ENCODE measurements at regions not wholly inside any gene's neighbourhood (a gene's known extent, or its start where the extent isn't known, plus 50 kb on each side); places are given as distances from the start of the nearest gene placed in this dataset.

DNA sequence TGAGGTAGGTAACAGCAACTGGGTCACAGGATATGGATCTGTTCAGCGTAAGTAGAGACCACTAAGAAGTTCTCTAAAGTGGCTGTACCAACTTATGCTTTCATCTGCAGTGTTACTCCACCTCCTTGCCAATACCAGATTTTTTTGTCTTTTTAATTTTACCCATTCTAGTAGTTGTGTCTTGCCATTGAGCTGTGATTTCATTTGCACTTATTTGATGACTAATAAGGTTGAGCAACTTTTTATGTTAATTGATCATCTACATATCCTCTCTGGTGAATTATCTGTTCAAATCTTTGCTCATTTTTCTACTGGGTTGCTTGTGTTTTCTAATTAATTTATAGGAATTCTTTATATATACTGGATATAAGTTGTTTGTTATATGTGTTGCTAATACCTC, 82.9 kb downstream of the OGFRL1 start:
- TF ChIP-seq GLIS3 (CRISPR knock-in tag; IDR thresholded peaks at IDR 0.05) (no peak), ARNTL (CRISPR knock-in tag; IDR thresholded peaks at IDR 0.05; ENCODE audit: borderline replicate concordance, low read depth) (no peak), ZFP30 (CRISPR knock-in tag; IDR thresholded peaks at IDR 0.05) (no peak), TCF4 (CRISPR knock-in tag; IDR thresholded peaks at IDR 0.05; ENCODE audit: borderline replicate concordance) (no peak), ESRRG (CRISPR knock-in tag; IDR thresholded peaks at IDR 0.05) (no peak), ZC3H10 (CRISPR knock-in tag; IDR thresholded peaks at IDR 0.05) (no peak), PPARA (CRISPR knock-in tag; IDR thresholded peaks at IDR 0.05; ENCODE audit: borderline replicate concordance) (no peak), TOX (CRISPR knock-in tag; IDR thresholded peaks at IDR 0.05; ENCODE audit: borderline replicate concordance) (no peak), ZNF70 (CRISPR knock-in tag; IDR thresholded peaks at IDR 0.05) (no peak), BACH2 (CRISPR knock-in tag; IDR thresholded peaks at IDR 0.05; ENCODE audit: borderline replicate concordance) (no peak), SNAI2 (CRISPR knock-in tag; IDR thresholded peaks at IDR 0.05) (no peak)
- TF ChIP-seq, protein P1, sequence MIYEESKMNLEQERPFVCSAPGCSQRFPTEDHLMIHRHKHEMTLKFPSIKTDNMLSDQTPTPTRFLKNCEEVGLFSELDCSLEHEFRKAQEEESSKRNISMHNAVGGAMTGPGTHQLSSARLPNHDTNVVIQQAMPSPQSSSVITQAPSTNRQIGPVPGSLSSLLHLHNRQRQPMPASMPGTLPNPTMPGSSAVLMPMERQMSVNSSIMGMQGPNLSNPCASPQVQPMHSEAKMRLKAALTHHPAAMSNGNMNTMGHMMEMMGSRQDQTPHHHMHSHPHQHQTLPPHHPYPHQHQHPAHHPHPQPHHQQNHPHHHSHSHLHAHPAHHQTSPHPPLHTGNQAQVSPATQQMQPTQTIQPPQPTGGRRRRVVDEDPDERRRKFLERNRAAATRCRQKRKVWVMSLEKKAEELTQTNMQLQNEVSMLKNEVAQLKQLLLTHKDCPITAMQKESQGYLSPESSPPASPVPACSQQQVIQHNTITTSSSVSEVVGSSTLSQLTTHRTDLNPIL (CRISPR knock-in tag; IDR thresholded peaks at IDR 0.05; ENCODE audit: low read depth) = no peak
- TF ChIP-seq, protein P2, sequence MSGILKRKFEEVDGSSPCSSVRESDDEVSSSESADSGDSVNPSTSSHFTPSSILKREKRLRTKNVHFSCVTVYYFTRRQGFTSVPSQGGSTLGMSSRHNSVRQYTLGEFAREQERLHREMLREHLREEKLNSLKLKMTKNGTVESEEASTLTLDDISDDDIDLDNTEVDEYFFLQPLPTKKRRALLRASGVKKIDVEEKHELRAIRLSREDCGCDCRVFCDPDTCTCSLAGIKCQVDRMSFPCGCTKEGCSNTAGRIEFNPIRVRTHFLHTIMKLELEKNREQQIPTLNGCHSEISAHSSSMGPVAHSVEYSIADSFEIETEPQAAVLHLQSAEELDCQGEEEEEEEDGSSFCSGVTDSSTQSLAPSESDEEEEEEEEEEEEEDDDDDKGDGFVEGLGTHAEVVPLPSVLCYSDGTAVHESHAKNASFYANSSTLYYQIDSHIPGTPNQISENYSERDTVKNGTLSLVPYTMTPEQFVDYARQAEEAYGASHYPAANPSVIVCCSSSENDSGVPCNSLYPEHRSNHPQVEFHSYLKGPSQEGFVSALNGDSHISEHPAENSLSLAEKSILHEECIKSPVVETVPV (CRISPR knock-in tag; IDR thresholded peaks at IDR 0.05) = no peak
- TF ChIP-seq, protein P3, sequence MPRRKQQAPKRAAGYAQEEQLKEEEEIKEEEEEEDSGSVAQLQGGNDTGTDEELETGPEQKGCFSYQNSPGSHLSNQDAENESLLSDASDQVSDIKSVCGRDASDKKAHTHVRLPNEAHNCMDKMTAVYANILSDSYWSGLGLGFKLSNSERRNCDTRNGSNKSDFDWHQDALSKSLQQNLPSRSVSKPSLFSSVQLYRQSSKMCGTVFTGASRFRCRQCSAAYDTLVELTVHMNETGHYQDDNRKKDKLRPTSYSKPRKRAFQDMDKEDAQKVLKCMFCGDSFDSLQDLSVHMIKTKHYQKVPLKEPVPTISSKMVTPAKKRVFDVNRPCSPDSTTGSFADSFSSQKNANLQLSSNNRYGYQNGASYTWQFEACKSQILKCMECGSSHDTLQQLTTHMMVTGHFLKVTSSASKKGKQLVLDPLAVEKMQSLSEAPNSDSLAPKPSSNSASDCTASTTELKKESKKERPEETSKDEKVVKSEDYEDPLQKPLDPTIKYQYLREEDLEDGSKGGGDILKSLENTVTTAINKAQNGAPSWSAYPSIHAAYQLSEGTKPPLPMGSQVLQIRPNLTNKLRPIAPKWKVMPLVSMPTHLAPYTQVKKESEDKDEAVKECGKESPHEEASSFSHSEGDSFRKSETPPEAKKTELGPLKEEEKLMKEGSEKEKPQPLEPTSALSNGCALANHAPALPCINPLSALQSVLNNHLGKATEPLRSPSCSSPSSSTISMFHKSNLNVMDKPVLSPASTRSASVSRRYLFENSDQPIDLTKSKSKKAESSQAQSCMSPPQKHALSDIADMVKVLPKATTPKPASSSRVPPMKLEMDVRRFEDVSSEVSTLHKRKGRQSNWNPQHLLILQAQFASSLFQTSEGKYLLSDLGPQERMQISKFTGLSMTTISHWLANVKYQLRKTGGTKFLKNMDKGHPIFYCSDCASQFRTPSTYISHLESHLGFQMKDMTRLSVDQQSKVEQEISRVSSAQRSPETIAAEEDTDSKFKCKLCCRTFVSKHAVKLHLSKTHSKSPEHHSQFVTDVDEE (CRISPR knock-in tag; IDR thresholded peaks at IDR 0.05) = no peak
- TF ChIP-seq, protein P4, sequence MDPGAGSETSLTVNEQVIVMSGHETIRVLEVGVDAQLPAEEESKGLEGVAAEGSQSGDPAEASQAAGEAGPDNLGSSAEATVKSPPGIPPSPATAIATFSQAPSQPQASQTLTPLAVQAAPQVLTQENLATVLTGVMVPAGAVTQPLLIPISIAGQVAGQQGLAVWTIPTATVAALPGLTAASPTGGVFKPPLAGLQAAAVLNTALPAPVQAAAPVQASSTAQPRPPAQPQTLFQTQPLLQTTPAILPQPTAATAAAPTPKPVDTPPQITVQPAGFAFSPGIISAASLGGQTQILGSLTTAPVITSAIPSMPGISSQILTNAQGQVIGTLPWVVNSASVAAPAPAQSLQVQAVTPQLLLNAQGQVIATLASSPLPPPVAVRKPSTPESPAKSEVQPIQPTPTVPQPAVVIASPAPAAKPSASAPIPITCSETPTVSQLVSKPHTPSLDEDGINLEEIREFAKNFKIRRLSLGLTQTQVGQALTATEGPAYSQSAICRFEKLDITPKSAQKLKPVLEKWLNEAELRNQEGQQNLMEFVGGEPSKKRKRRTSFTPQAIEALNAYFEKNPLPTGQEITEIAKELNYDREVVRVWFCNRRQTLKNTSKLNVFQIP (CRISPR knock-in tag; IDR thresholded peaks at IDR 0.05; ENCODE audit: borderline replicate concordance, low read depth) = no peak
- ATAC-seq = no peak

DNA sequence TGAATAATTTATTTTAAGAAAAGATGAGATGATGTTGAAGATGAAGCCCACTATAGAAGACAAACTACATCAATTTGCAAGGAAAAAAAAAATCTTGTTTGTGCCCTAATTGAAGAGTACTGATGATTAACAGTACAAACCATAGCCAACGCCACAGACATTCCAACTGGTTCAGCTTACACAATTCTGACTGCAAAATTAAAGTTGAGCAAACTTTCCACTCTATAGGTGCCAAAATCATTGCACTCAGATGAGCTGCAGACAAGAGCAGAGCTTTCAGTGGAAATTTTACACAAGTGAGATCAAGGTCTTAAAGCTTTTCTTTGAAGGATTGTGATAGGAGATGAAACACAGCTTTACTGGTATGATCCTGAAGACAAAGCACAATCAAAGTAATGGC, 85.3 kb downstream of the OGFRL1 start:
- ATAC-seq = no peak
- no peak for TF ChIP-seq BACH2 (CRISPR knock-in tag; IDR thresholded peaks at IDR 0.05; ENCODE audit: borderline replicate concordance)
- TF ChIP-seq SNAI2 (CRISPR knock-in tag; IDR thresholded peaks at IDR 0.05) = no peak
- TF ChIP-seq GLIS3 (CRISPR knock-in tag; IDR thresholded peaks at IDR 0.05) = no peak
- no peak for TF ChIP-seq RARB (CRISPR knock-in tag; IDR thresholded peaks at IDR 0.05)
- TF ChIP-seq, protein P2 (CRISPR knock-in tag; IDR thresholded peaks at IDR 0.05) = no peak
- no peak for TF ChIP-seq OSR1 (CRISPR knock-in tag; IDR thresholded peaks at IDR 0.05)
- TF ChIP-seq PPARA (CRISPR knock-in tag; IDR thresholded peaks at IDR 0.05; ENCODE audit: borderline replicate concordance) = no peak
- no peak for TF ChIP-seq ZFP30 (CRISPR knock-in tag; IDR thresholded peaks at IDR 0.05)
- no peak for TF ChIP-seq ZNF70 (CRISPR knock-in tag; IDR thresholded peaks at IDR 0.05)
- TF ChIP-seq ZFP3 (CRISPR knock-in tag; IDR thresholded peaks at IDR 0.05) = no peak
- TF ChIP-seq, protein P4 (CRISPR knock-in tag; IDR thresholded peaks at IDR 0.05; ENCODE audit: borderline replicate concordance, low read depth) = no peak
- no peak for TF ChIP-seq ZNF8 (CRISPR knock-in tag; IDR thresholded peaks at IDR 0.05)
- TF ChIP-seq ZNF565 (CRISPR knock-in tag; conservative IDR thresholded peaks at IDR 0.05; ENCODE audit: low read depth) = no peak
- no peak for TF ChIP-seq CSDC2 (CRISPR knock-in tag; IDR thresholded peaks at IDR 0.05)
- no peak for TF ChIP-seq ZC3H10 (CRISPR knock-in tag; IDR thresholded peaks at IDR 0.05)
- no peak for TF ChIP-seq ESRRG (CRISPR knock-in tag; IDR thresholded peaks at IDR 0.05)
- TF ChIP-seq ISL1 (CRISPR knock-in tag; IDR thresholded peaks at IDR 0.05) = no peak

Data from SK-N-SH treated with all-trans-retinoic acid at 6 μM for 48 hours (cell line).